WTC11 (cell line): ENCODE measurements at regions not wholly inside any gene's neighbourhood (a gene's known extent, or its start where the extent isn't known, plus 50 kb on each side); places are given as distances from the start of the nearest gene placed in this dataset.

Experiments
- ATAC-seq: fragments of 200-7000 bp; cut with Tn5 transposase; 2 replicates; pipeline ENCODE4 v1.10.0; 2021; ENCODE audit warnings: mild to moderate bottlenecking, moderate library complexity
- CTCF ChIA-PET: fragments of 300-600 bp; sonication (Branson Sonifier 250); formaldehyde crosslinking; loops from one replicate; lab custom pipeline; 2021; ENCODE audit warnings: antibody characterized with exemption; lab: Charles Lee
- POLR2A ChIA-PET: fragments of 350-600 bp; sonication (Branson Sonifier 250); formaldehyde crosslinking; loops from one replicate; lab custom pipeline; 2021; ENCODE audit warnings: antibody characterized with exemption; lab: Charles Lee
- DNase-seq: peaks from one replicate; pipeline ENCODE4 v3.0.0; 2021; ENCODE audit warnings: low spot score
- H3K27ac Mint-ChIP-seq: 2 replicates; pipeline ENCODE4 v1.8.0; 2021; ENCODE audit warnings: mixed read lengths
- H3K27me3 Mint-ChIP-seq: 2 replicates; pipeline ENCODE4 v1.8.0; 2021; ENCODE audit warnings: low read depth, mild to moderate bottlenecking, moderate library complexity, mixed read lengths
- H3K36me3 Mint-ChIP-seq: 2 replicates; pipeline ENCODE4 v1.8.0; 2021; ENCODE audit warnings: mixed read lengths
- H3K4me1 Mint-ChIP-seq: 2 replicates; pipeline ENCODE4 v1.8.0; 2022; ENCODE audit warnings: mixed read lengths
- H3K4me3 Mint-ChIP-seq: 2 replicates; pipeline ENCODE4 v1.8.0; 2021; ENCODE audit warnings: mild to moderate bottlenecking, moderate library complexity, mixed read lengths
- H3K9me3 Mint-ChIP-seq: 2 replicates; pipeline ENCODE4 v1.8.0; 2021; ENCODE audit warnings: mixed read lengths
- AR ChIP-seq: fragments of 250-450 bp; sonication (Bioruptor Pico); IDR thresholded peaks from 2 replicates; pipeline ENCODE4 v1.9.0; 2021; ENCODE audit warnings: mild to moderate bottlenecking
- ESRRA ChIP-seq: sonication (generic); formaldehyde crosslinking; IDR thresholded peaks from 2 replicates; pipeline ENCODE4 v1.8.1; 2022; ENCODE audit warnings: mild to moderate bottlenecking, missing genetic modification reagents, borderline replicate concordance
- GTF2I ChIP-seq: fragments of 250-450 bp; sonication (Bioruptor Pico); conservative IDR thresholded peaks from 2 replicates; pipeline ENCODE4 v1.4.0; 2021; ENCODE audit warnings: mild to moderate bottlenecking
- HMGA2 ChIP-seq: fragments of 250-450 bp; sonication (Bioruptor Pico); IDR thresholded peaks from 2 replicates; pipeline ENCODE4 v1.4.0; 2021; ENCODE audit warnings: mild to moderate bottlenecking, moderate library complexity
- IRF1 ChIP-seq: sonication (generic); formaldehyde crosslinking; IDR thresholded peaks from 2 replicates; pipeline ENCODE4 v1.8.0; 2023; ENCODE audit warnings: missing genetic modification reagents
- MAX ChIP-seq: sonication (generic); formaldehyde crosslinking; IDR thresholded peaks from 2 replicates; pipeline ENCODE4 v1.8.0; 2022; ENCODE audit warnings: mild to moderate bottlenecking, missing genetic modification reagents
- MYBL2 ChIP-seq: sonication (generic); formaldehyde crosslinking; IDR thresholded peaks from 2 replicates; pipeline ENCODE4 v1.8.1; 2023; ENCODE audit warnings: mild to moderate bottlenecking, moderate library complexity, missing genetic modification reagents
- NFATC4 ChIP-seq: fragments of 250-450 bp; sonication (Bioruptor Pico); IDR thresholded peaks from 2 replicates; pipeline ENCODE4 v1.9.0; 2021; ENCODE audit warnings: mild to moderate bottlenecking
- NFE2L1 ChIP-seq: sonication (generic); formaldehyde crosslinking; IDR thresholded peaks from 2 replicates; pipeline ENCODE4 v1.8.1; 2023; ENCODE audit warnings: missing genetic modification reagents
- SMAD3 ChIP-seq: sonication (generic); formaldehyde crosslinking; IDR thresholded peaks from 2 replicates; pipeline ENCODE4 v1.8.0; 2022; ENCODE audit warnings: missing genetic modification reagents, mild to moderate bottlenecking, borderline replicate concordance
- SMAD4 ChIP-seq: sonication (generic); formaldehyde crosslinking; IDR thresholded peaks from 2 replicates; pipeline ENCODE4 v1.8.0; 2022; ENCODE audit warnings: mild to moderate bottlenecking, missing genetic modification reagents
- SP1 ChIP-seq: sonication (generic); formaldehyde crosslinking; conservative IDR thresholded peaks from 2 replicates; pipeline ENCODE4 v1.8.1; 2022; ENCODE audit warnings: missing genetic modification reagents
- TP53 ChIP-seq: sonication (generic); formaldehyde crosslinking; IDR thresholded peaks from 2 replicates; pipeline ENCODE4 v1.8.1; 2023; ENCODE audit warnings: mild to moderate bottlenecking, missing genetic modification reagents
- ZMAT4 ChIP-seq: fragments of 250-450 bp; sonication (Bioruptor Pico); IDR thresholded peaks from 2 replicates; pipeline ENCODE4 v1.9.0; 2021; ENCODE audit warnings: mild to moderate bottlenecking
- ZNF138 ChIP-seq: sonication (generic); formaldehyde crosslinking; conservative IDR thresholded peaks from 2 replicates; pipeline ENCODE4 v1.8.1; 2022; ENCODE audit warnings: mild to moderate bottlenecking, moderate library complexity, missing genetic modification reagents
- ZNF317 ChIP-seq: sonication (generic); formaldehyde crosslinking; IDR thresholded peaks from 2 replicates; pipeline ENCODE4 v1.8.1; 2023; ENCODE audit warnings: low read depth, mild to moderate bottlenecking, moderate library complexity, missing genetic modification reagents, borderline replicate concordance
- ZNF396 ChIP-seq: fragments of 250-450 bp; sonication (Bioruptor Pico); IDR thresholded peaks from 2 replicates; pipeline ENCODE4 v1.8.0; 2021; ENCODE audit warnings: mild to moderate bottlenecking, moderate library complexity, borderline replicate concordance
- ZNF423 ChIP-seq: fragments of 250-450 bp; sonication (Bioruptor Pico); IDR thresholded peaks from 2 replicates; pipeline ENCODE4 v2.1.2; 2022; ENCODE audit warnings: mild to moderate bottlenecking, moderate library complexity
- ZNF425 ChIP-seq: fragments of 250-450 bp; sonication (Bioruptor Pico); conservative IDR thresholded peaks from 2 replicates; pipeline ENCODE4 v1.9.0; 2021; ENCODE audit warnings: mild to moderate bottlenecking
- ZNF532 ChIP-seq: fragments of 250-450 bp; sonication (Bioruptor Pico); IDR thresholded peaks from 2 replicates; pipeline ENCODE4 v1.9.0; 2021; ENCODE audit warnings: mild to moderate bottlenecking, borderline replicate concordance
- ZSCAN18 ChIP-seq: fragments of 250-450 bp; sonication (Bioruptor Pico); IDR thresholded peaks from 2 replicates; pipeline ENCODE4 v2.1.2; 2022; ENCODE audit warnings: mild to moderate bottlenecking, moderate library complexity

- TF ChIP-seq ZNF396 (CRISPR knock-in tag) (no peak), ZSCAN18 (no peak), ZNF138 (CRISPR knock-in tag) (no peak), GTF2I (CRISPR knock-in tag) (no peak), ZNF423 (CRISPR knock-in tag) (no peak)
These were observed 195.6 kb downstream of the MYCN start (continued) for GRCh38 chr2:16135913-16136310.

- Mint-ChIP-seq H3K27ac (no peak overlapping the region), H3K27me3 (no peaks in the 10 kb centered on the region; the same call in 1 of the 2 replicates), H3K4me1 (peaks cover 9% of the 10 kb centered on the region), H3K4me3 (no peak overlapping the region), H3K36me3 (no peaks in the 10 kb centered on the region), H3K9me3 (peaks cover 17% of the 10 kb centered on the region)
- TF ChIP-seq ZNF425 (CRISPR knock-in tag) (no peak), TP53 (CRISPR knock-in tag) (no peak), ESRRA (no peak), IRF1 (no peak), MYBL2 (CRISPR knock-in tag) (no peak), NFATC4 (CRISPR knock-in tag) (no peak), ZMAT4 (no peak)
- POLR2A ChIA-PET = no interaction called here
- ATAC-seq (no peak), DNase-seq (no peak)
- CTCF ChIA-PET = interaction anchor here (1.0 kb wide), 1 partner anchor 101 kb away, joined by 3 read pairs; no protein-coding TSS in a partner anchor
These were observed 195.0 kb downstream of the MYCN start for GRCh38 chr2:16135196-16135912.

- DNase-seq = no peak
- TF ChIP-seq NFATC4 (CRISPR knock-in tag) (no peak), MAX (CRISPR knock-in tag) (no peak), AR (CRISPR knock-in tag) (no peak), SMAD3 (CRISPR knock-in tag) (no peak), NFE2L1 (CRISPR knock-in tag) (no peak), ZNF532 (CRISPR knock-in tag) (no peak), ZNF317 (CRISPR knock-in tag) (no peak), HMGA2 (CRISPR knock-in tag) (no peak), SMAD4 (CRISPR knock-in tag) (no peak), SP1 (CRISPR knock-in tag) (no peak)
These were observed 194.3 kb downstream of the MYCN start for GRCh38 chr2:16134436-16135165.

More at GRCh38 chr2:16134436-16135165, 194.3 kb downstream of the MYCN start:
- H3K27ac Mint-ChIP-seq = no peak overlapping the region
- CTCF ChIA-PET = interaction anchor here (1.0 kb wide), 1 partner anchor 100 kb away, joined by 3 read pairs; no protein-coding TSS in a partner anchor
- ATAC-seq = no peak
- no peak overlapping the region for H3K4me3 Mint-ChIP-seq
- peaks cover 17% of the 10 kb centered on the region for H3K9me3 Mint-ChIP-seq
- H3K27me3 Mint-ChIP-seq = no peaks in the 10 kb centered on the region
- H3K4me1 Mint-ChIP-seq = peaks cover 9% of the 10 kb centered on the region
- H3K36me3 Mint-ChIP-seq = no peaks in the 10 kb centered on the region
- POLR2A ChIA-PET = no interaction called here
